ENCODE measurements at regions not wholly inside any gene's neighbourhood (a gene's known extent, or its start where the extent isn't known, plus 50 kb on each side); places are given as distances from the start of the nearest gene placed in this dataset.

- in situ Hi-C loops (cut with HindIII; ENCODE audit: low pct_unique_long_range_greater_than_20kb, low sequenced_read_pairs), result no loop called here
- BruUV-seq (replicated peaks), result no TSS peak
Measured at GRCh38 chr17:79218175-79218824, 143.7 kb downstream of the ENGASE start.

GRCh38 chr17:79217473-79218135, 143.0 kb downstream of the ENGASE start:
- H3K36me3 ChIP-seq (ENCODE audit: control insufficient read depth, insufficient read depth, low read length), result no peaks in the 10 kb centered on the region
- in situ Hi-C loops (cut with HindIII; ENCODE audit: low pct_unique_long_range_greater_than_20kb, low sequenced_read_pairs), result no loop called here
- intact Hi-C loops (cut with micrococcal nuclease; ENCODE audit: unreplicated experiment), result no loop called here
- peaks cover 9% of the 10 kb centered on the region; the same call in 1 of the 2 replicates for H3K27me3 ChIP-seq (ENCODE audit: control insufficient read depth, insufficient read depth, low read length)
- TF ChIP-seq TCF7L2 (IDR thresholded peaks at IDR 0.05; ENCODE audit: low read depth, low read length) (no peak), CTCF (IDR thresholded peaks at IDR 0.05) (no peak), SIN3A (IDR thresholded peaks at IDR 0.05; ENCODE audit: borderline replicate concordance, insufficient read depth, low read depth, low read length) (no peak), POLR2AphosphoS5 (IDR thresholded peaks at IDR 0.05; ENCODE audit: low read depth, low read length) (no peak), REST (IDR thresholded peaks at IDR 0.05; ENCODE audit: insufficient read depth in 1 of 2, low read depth in 2 of 2, low read length in 1 of 2) (no peak)
- H3K4me1 ChIP-seq (ENCODE audit: control insufficient read depth, insufficient read depth, low read length), result peaks cover 4% of the 10 kb centered on the region; the same call in 1 of the 2 replicates
- no peak overlapping the region for H3K4me3 ChIP-seq (ENCODE audit: low read depth in 2 of 2, low read length in 2 of 2)
- H3K9me3 ChIP-seq (ENCODE audit: control insufficient read depth, insufficient read depth, low read depth, low read length), result no peaks in the 10 kb centered on the region
- CTCF ChIA-PET, result no interaction called here
- no TSS peak for BruUV-seq (replicated peaks)
- DNase-seq (ENCODE audit: low read depth, low spot score), result no peak
- no peak overlapping the region for H3K27ac ChIP-seq (ENCODE audit: low read length)
- POLR2A ChIA-PET, result interaction anchor here (0.6 kb wide), 1 partner anchor 193 kb away, joined by 3 read pairs; no protein-coding TSS in a partner anchor
- no peak for ATAC-seq

More at GRCh38 chr17:79218175-79218824, 143.7 kb downstream of the ENGASE start:
- POLR2A ChIA-PET, result no interaction called here
- ATAC-seq (no peak), DNase-seq (ENCODE audit: low read depth, low spot score) (no peak)
- TF ChIP-seq REST (IDR thresholded peaks at IDR 0.05; ENCODE audit: insufficient read depth in 1 of 2, low read depth in 2 of 2, low read length in 1 of 2) (no peak), CTCF (IDR thresholded peaks at IDR 0.05) (no peak), POLR2AphosphoS5 (IDR thresholded peaks at IDR 0.05; ENCODE audit: low read depth, low read length) (no peak)
- CTCF ChIA-PET, result no interaction called here
- H3K4me1 ChIP-seq (ENCODE audit: control insufficient read depth, insufficient read depth, low read length), result peaks cover 4% of the 10 kb centered on the region; the same call in 1 of the 2 replicates
- peaks cover 9% of the 10 kb centered on the region; the same call in 1 of the 2 replicates for H3K27me3 ChIP-seq (ENCODE audit: control insufficient read depth, insufficient read depth, low read length)
- no peaks in the 10 kb centered on the region for H3K36me3 ChIP-seq (ENCODE audit: control insufficient read depth, insufficient read depth, low read length)
- H3K9me3 ChIP-seq (ENCODE audit: control insufficient read depth, insufficient read depth, low read depth, low read length), result no peaks in the 10 kb centered on the region
- intact Hi-C loops (cut with micrococcal nuclease; ENCODE audit: unreplicated experiment), result no loop called here
- no peak overlapping the region for H3K4me3 ChIP-seq (ENCODE audit: low read depth in 2 of 2, low read length in 2 of 2)
- H3K27ac ChIP-seq (ENCODE audit: low read length), result no peak overlapping the region
